ENCODE measurements at regions not wholly inside any gene's neighbourhood (a gene's known extent, or its start where the extent isn't known, plus 50 kb on each side); places are given as distances from the start of the nearest gene placed in this dataset.

DNA sequence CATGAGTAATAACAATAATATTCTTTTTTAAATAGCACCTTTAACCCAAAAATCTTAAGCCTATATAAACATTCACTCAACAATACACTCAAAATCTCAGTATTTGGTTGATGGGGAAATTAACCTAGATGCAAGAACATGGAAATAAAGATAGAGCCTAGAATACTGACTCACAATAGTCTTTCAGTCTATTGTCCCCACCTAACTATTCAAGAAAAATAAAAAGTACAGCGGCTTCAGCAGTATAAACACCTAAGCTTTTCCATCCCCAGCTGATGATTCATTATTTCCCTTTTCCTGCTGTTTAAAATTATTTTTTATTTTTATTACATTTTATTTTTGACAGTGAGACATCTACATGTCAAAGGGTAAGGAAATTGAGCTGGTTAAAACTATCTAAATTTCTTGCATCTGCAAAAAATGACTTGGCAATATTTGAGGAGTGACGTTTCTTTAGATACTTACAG lies 201.4 kb downstream of the FZD1 start:
- H3K27ac Mint-ChIP-seq: no peak overlapping the region
- DNase-seq (ENCODE audit: low spot score): no peak
- no peak overlapping the region for H3K4me3 Mint-ChIP-seq
- POLR2A ChIA-PET: no interaction called here
- ATAC-seq: no peak
- no peaks in the 10 kb centered on the region for H3K36me3 Mint-ChIP-seq
- H3K4me1 Mint-ChIP-seq: peaks cover 3% of the 10 kb centered on the region
- TF ChIP-seq, protein P1, sequence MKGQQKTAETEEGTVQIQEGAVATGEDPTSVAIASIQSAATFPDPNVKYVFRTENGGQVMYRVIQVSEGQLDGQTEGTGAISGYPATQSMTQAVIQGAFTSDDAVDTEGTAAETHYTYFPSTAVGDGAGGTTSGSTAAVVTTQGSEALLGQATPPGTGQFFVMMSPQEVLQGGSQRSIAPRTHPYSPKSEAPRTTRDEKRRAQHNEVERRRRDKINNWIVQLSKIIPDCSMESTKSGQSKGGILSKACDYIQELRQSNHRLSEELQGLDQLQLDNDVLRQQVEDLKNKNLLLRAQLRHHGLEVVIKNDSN (CRISPR knock-in tag; IDR thresholded peaks at IDR 0.05): no peak
- TF ChIP-seq ELF4 (CRISPR knock-in tag; IDR thresholded peaks at IDR 0.05; ENCODE audit: low read depth) (no peak), ZNF396 (CRISPR knock-in tag; IDR thresholded peaks at IDR 0.05; ENCODE audit: borderline replicate concordance) (no peak), ZBTB21 (CRISPR knock-in tag; IDR thresholded peaks at IDR 0.05; ENCODE audit: borderline replicate concordance) (no peak), ZNF263 (CRISPR knock-in tag; IDR thresholded peaks at IDR 0.05; ENCODE audit: low read depth) (no peak)
- TF ChIP-seq, protein P2, sequence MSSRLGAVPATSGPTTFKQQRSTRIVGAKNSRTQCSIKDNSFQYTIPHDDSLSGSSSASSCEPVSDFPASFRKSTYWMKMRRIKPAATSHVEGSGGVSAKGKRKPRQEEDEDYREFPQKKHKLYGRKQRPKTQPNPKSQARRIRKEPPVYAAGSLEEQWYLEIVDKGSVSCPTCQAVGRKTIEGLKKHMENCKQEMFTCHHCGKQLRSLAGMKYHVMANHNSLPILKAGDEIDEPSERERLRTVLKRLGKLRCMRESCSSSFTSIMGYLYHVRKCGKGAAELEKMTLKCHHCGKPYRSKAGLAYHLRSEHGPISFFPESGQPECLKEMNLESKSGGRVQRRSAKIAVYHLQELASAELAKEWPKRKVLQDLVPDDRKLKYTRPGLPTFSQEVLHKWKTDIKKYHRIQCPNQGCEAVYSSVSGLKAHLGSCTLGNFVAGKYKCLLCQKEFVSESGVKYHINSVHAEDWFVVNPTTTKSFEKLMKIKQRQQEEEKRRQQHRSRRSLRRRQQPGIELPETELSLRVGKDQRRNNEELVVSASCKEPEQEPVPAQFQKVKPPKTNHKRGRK (CRISPR knock-in tag; IDR thresholded peaks at IDR 0.05; ENCODE audit: borderline replicate concordance): no peak
- H3K9me3 Mint-ChIP-seq: peaks cover under 1% of the 10 kb centered on the region; the same call in 1 of the 2 replicates
- no peaks in the 10 kb centered on the region; the same call in 1 of the 2 replicates for H3K27me3 Mint-ChIP-seq (ENCODE audit: low read depth)
- CTCF ChIA-PET: no interaction called here

DNA sequence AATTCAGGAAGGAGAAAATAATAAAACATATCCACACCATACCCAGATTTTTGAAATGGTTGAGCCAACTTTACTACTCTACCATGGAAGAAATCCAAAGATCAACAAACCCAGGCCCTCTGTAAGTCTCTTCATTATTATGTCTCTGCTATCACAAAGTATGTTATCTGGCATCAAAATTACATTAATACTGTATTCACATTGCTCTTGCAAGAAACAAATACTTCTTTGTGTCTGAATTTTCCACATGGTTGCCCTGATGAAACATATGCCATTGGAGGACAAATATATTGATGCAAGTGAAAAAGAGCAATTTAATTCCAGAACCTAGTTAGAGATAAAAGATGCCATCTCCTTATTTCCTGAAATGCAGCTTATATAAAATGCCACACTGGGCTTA lies 204.0 kb downstream of the FZD1 start:
- no peaks in the 10 kb centered on the region for H3K27me3 Mint-ChIP-seq (ENCODE audit: low read depth)
- ChIA-PET CTCF (no interaction called here), POLR2A (no interaction called here)
- no peaks in the 10 kb centered on the region for H3K4me1 Mint-ChIP-seq
- H3K36me3 Mint-ChIP-seq: peaks cover 3% of the 10 kb centered on the region; the same call in 1 of the 2 replicates
- H3K27ac Mint-ChIP-seq: no peak overlapping the region
- H3K4me3 Mint-ChIP-seq: no peak overlapping the region
- peaks cover 16% of the 10 kb centered on the region for H3K9me3 Mint-ChIP-seq
- no peak for ATAC-seq
- TF ChIP-seq, protein P3, sequence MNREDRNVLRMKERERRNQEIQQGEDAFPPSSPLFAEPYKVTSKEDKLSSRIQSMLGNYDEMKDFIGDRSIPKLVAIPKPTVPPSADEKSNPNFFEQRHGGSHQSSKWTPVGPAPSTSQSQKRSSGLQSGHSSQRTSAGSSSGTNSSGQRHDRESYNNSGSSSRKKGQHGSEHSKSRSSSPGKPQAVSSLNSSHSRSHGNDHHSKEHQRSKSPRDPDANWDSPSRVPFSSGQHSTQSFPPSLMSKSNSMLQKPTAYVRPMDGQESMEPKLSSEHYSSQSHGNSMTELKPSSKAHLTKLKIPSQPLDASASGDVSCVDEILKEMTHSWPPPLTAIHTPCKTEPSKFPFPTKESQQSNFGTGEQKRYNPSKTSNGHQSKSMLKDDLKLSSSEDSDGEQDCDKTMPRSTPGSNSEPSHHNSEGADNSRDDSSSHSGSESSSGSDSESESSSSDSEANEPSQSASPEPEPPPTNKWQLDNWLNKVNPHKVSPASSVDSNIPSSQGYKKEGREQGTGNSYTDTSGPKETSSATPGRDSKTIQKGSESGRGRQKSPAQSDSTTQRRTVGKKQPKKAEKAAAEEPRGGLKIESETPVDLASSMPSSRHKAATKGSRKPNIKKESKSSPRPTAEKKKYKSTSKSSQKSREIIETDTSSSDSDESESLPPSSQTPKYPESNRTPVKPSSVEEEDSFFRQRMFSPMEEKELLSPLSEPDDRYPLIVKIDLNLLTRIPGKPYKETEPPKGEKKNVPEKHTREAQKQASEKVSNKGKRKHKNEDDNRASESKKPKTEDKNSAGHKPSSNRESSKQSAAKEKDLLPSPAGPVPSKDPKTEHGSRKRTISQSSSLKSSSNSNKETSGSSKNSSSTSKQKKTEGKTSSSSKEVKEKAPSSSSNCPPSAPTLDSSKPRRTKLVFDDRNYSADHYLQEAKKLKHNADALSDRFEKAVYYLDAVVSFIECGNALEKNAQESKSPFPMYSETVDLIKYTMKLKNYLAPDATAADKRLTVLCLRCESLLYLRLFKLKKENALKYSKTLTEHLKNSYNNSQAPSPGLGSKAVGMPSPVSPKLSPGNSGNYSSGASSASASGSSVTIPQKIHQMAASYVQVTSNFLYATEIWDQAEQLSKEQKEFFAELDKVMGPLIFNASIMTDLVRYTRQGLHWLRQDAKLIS (CRISPR knock-in tag; IDR thresholded peaks at IDR 0.05; ENCODE audit: borderline replicate concordance): no peak
- no peak for TF ChIP-seq RELA (CRISPR knock-in tag; IDR thresholded peaks at IDR 0.05; ENCODE audit: borderline replicate concordance)
- TF ChIP-seq, protein P4, sequence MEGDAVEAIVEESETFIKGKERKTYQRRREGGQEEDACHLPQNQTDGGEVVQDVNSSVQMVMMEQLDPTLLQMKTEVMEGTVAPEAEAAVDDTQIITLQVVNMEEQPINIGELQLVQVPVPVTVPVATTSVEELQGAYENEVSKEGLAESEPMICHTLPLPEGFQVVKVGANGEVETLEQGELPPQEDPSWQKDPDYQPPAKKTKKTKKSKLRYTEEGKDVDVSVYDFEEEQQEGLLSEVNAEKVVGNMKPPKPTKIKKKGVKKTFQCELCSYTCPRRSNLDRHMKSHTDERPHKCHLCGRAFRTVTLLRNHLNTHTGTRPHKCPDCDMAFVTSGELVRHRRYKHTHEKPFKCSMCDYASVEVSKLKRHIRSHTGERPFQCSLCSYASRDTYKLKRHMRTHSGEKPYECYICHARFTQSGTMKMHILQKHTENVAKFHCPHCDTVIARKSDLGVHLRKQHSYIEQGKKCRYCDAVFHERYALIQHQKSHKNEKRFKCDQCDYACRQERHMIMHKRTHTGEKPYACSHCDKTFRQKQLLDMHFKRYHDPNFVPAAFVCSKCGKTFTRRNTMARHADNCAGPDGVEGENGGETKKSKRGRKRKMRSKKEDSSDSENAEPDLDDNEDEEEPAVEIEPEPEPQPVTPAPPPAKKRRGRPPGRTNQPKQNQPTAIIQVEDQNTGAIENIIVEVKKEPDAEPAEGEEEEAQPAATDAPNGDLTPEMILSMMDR (IDR thresholded peaks at IDR 0.05): no peak
- no peak for TF ChIP-seq TCF7 (CRISPR knock-in tag; IDR thresholded peaks at IDR 0.05; ENCODE audit: low read depth)
- TF ChIP-seq OVOL2 (CRISPR knock-in tag; IDR thresholded peaks at IDR 0.05; ENCODE audit: borderline replicate concordance): no peak
- TF ChIP-seq, protein P5, sequence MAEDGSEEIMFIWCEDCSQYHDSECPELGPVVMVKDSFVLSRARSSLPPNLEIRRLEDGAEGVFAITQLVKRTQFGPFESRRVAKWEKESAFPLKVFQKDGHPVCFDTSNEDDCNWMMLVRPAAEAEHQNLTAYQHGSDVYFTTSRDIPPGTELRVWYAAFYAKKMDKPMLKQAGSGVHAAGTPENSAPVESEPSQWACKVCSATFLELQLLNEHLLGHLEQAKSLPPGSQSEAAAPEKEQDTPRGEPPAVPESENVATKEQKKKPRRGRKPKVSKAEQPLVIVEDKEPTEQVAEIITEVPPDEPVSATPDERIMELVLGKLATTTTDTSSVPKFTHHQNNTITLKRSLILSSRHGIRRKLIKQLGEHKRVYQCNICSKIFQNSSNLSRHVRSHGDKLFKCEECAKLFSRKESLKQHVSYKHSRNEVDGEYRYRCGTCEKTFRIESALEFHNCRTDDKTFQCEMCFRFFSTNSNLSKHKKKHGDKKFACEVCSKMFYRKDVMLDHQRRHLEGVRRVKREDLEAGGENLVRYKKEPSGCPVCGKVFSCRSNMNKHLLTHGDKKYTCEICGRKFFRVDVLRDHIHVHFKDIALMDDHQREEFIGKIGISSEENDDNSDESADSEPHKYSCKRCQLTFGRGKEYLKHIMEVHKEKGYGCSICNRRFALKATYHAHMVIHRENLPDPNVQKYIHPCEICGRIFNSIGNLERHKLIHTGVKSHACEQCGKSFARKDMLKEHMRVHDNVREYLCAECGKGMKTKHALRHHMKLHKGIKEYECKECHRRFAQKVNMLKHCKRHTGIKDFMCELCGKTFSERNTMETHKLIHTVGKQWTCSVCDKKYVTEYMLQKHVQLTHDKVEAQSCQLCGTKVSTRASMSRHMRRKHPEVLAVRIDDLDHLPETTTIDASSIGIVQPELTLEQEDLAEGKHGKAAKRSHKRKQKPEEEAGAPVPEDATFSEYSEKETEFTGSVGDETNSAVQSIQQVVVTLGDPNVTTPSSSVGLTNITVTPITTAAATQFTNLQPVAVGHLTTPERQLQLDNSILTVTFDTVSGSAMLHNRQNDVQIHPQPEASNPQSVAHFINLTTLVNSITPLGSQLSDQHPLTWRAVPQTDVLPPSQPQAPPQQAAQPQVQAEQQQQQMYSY (CRISPR knock-in tag; IDR thresholded peaks at IDR 0.05): no peak
- TF ChIP-seq, protein P6, sequence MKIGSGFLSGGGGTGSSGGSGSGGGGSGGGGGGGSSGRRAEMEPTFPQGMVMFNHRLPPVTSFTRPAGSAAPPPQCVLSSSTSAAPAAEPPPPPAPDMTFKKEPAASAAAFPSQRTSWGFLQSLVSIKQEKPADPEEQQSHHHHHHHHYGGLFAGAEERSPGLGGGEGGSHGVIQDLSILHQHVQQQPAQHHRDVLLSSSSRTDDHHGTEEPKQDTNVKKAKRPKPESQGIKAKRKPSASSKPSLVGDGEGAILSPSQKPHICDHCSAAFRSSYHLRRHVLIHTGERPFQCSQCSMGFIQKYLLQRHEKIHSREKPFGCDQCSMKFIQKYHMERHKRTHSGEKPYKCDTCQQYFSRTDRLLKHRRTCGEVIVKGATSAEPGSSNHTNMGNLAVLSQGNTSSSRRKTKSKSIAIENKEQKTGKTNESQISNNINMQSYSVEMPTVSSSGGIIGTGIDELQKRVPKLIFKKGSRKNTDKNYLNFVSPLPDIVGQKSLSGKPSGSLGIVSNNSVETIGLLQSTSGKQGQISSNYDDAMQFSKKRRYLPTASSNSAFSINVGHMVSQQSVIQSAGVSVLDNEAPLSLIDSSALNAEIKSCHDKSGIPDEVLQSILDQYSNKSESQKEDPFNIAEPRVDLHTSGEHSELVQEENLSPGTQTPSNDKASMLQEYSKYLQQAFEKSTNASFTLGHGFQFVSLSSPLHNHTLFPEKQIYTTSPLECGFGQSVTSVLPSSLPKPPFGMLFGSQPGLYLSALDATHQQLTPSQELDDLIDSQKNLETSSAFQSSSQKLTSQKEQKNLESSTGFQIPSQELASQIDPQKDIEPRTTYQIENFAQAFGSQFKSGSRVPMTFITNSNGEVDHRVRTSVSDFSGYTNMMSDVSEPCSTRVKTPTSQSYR (CRISPR knock-in tag; IDR thresholded peaks at IDR 0.05): no peak
- TF ChIP-seq ZNF416 (CRISPR knock-in tag; IDR thresholded peaks at IDR 0.05): no peak
- TF ChIP-seq ESRRA (CRISPR knock-in tag; IDR thresholded peaks at IDR 0.05; ENCODE audit: borderline replicate concordance): no peak
- no peak for DNase-seq (ENCODE audit: low spot score)
